ENCODE measurements at regions not wholly inside any gene's neighbourhood (a gene's known extent, or its start where the extent isn't known, plus 50 kb on each side); places are given as distances from the start of the nearest gene placed in this dataset.
"Not testable (repeated sequence)": the region's sequence is repeated elsewhere in the genome, so short reads cannot be mapped to it uniquely, and the experiment has no call there.

DNA sequence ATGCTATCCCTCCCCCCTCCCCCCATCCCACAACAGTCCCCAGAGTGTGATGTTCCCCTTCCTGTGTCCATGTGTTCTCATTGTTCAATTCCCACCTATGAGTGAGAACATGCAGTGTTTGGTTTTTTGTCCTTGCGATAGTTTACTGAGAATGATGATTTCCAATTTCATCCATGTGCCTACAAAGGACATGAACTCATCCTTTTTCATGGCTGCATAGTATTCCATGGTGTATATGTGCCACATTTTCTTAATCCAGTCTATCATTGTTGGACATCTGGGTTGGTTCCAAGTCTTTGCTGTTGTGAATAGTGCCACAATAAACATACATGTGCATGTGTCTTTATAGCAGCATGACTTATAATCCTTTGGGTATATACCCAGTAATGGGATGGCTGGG lies 701.3 kb downstream of the PLOD2 start:
- TF ChIP-seq POLR2AphosphoS5 (IDR thresholded peaks at IDR 0.05) = not testable (repeated sequence)
- TF ChIP-seq, protein P1, sequence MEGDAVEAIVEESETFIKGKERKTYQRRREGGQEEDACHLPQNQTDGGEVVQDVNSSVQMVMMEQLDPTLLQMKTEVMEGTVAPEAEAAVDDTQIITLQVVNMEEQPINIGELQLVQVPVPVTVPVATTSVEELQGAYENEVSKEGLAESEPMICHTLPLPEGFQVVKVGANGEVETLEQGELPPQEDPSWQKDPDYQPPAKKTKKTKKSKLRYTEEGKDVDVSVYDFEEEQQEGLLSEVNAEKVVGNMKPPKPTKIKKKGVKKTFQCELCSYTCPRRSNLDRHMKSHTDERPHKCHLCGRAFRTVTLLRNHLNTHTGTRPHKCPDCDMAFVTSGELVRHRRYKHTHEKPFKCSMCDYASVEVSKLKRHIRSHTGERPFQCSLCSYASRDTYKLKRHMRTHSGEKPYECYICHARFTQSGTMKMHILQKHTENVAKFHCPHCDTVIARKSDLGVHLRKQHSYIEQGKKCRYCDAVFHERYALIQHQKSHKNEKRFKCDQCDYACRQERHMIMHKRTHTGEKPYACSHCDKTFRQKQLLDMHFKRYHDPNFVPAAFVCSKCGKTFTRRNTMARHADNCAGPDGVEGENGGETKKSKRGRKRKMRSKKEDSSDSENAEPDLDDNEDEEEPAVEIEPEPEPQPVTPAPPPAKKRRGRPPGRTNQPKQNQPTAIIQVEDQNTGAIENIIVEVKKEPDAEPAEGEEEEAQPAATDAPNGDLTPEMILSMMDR (IDR thresholded peaks at IDR 0.05) = not testable (repeated sequence)
